IMR-90 (cell line): ENCODE measurements at regions not wholly inside any gene's neighbourhood (a gene's known extent, or its start where the extent isn't known, plus 50 kb on each side); places are given as distances from the start of the nearest gene placed in this dataset.

Source experiments
- ATAC-seq: fragments of 200-7000 bp; cut with Tn5 transposase; 2 replicates; pipeline ENCODE4 v1.9.1; 2020; ENCODE audit warnings: low read depth, mild to moderate bottlenecking, moderate library complexity
- BruUV-seq: library from RNA; stranded (reverse); fragments of 400-500 nt; replicated peaks from 2 replicates; lab custom pipeline; 2021; lab: Mats Ljungman, UMichigan
- CTCF ChIA-PET: fragments of 300-600 bp; formaldehyde crosslinking; extraction: SDS; loops from one replicate; lab custom pipeline; 2021; ENCODE audit warnings: antibody characterized with exemption; lab: Yijun Ruan, JAX
- POLR2A ChIA-PET: fragments of 300-600 bp; sonication (Branson Sonifier 250); formaldehyde crosslinking; loops from one replicate; lab custom pipeline; 2022; ENCODE audit warnings: antibody characterized with exemption; ENCODE audit not compliant: unreplicated experiment; lab: Charles Lee
- DNase-seq: peaks from one replicate; pipeline ENCODE4 v3.0.0; 2013
- H2AFZ ChIP-seq: replicated peaks from 2 replicates; pipeline ENCODE3; 2013; ENCODE audit warnings: low read length, mild to moderate bottlenecking; ENCODE audit not compliant: poor library complexity
- H2AK5ac ChIP-seq: 2 replicates; pipeline ENCODE4 v1.6.1; 2013; ENCODE audit warnings: low read depth, low read length, inconsistent platforms
- H2AK9ac ChIP-seq: replicated peaks from 2 replicates; pipeline ENCODE3; 2013; ENCODE audit warnings: mild to moderate bottlenecking, low read depth, low read length, moderate library complexity; ENCODE audit not compliant: poor library complexity
- H2BK120ac ChIP-seq: 2 replicates; pipeline ENCODE4 v1.6.1; 2013; ENCODE audit warnings: low read depth, low read length, inconsistent platforms
- H2BK15ac ChIP-seq: 3 replicates; pipeline ENCODE4 v1.6.1; 2013; ENCODE audit warnings: low read depth, low read length, inconsistent platforms
- H2BK20ac ChIP-seq: 2 replicates; pipeline ENCODE4 v1.6.1; 2013; ENCODE audit warnings: low read depth, mild to moderate bottlenecking, inconsistent platforms, low read length, moderate library complexity
- H2BK5ac ChIP-seq: 2 replicates; pipeline ENCODE4 v1.6.1; 2013; ENCODE audit warnings: mild to moderate bottlenecking, low read depth, low read length, inconsistent platforms; ENCODE audit not compliant: poor library complexity, severe bottlenecking
- H3K14ac ChIP-seq: replicated peaks from 2 replicates; pipeline ENCODE4 v1.6.1; 2013; ENCODE audit warnings: low read depth, low read length, inconsistent platforms
- H3K18ac ChIP-seq: 2 replicates; pipeline ENCODE4 v1.6.1; 2013; ENCODE audit warnings: low read depth, low read length, control low read depth
- H3K23ac ChIP-seq: 2 replicates; pipeline ENCODE4 v1.6.1; 2013; ENCODE audit warnings: low read depth, low read length, inconsistent platforms
- H3K27ac ChIP-seq: 2 replicates; pipeline ENCODE4 v1.5.1; 2013; ENCODE audit warnings: mild to moderate bottlenecking, control low read depth, low read length; ENCODE audit not compliant: insufficient read depth
- H3K27me3 ChIP-seq: 2 replicates; pipeline ENCODE4 v1.6.1; 2013; ENCODE audit warnings: low read length; ENCODE audit not compliant: control insufficient read depth, insufficient read depth
- H3K36me3 ChIP-seq: 2 replicates; pipeline ENCODE4 v1.6.1; 2013; ENCODE audit warnings: low read length, mixed read lengths; ENCODE audit not compliant: control insufficient read depth, insufficient read depth
- H3K4ac ChIP-seq: 2 replicates; pipeline ENCODE4 v1.6.1; 2013; ENCODE audit warnings: low read depth, low read length, inconsistent platforms
- H3K4me1 ChIP-seq: 2 replicates; pipeline ENCODE4 v1.6.1; 2013; ENCODE audit warnings: low read length, mixed read lengths; ENCODE audit not compliant: control insufficient read depth, insufficient read depth
- H3K4me2 ChIP-seq: 2 replicates; pipeline ENCODE4 v1.6.1; 2013; ENCODE audit warnings: low read depth, mild to moderate bottlenecking, control low read depth, low read length, moderate library complexity
- H3K4me3 ChIP-seq: 2 replicates; pipeline ENCODE4 v1.5.1; 2013; ENCODE audit warnings: low read depth, mild to moderate bottlenecking, control low read depth, low read length, moderate library complexity; ENCODE audit not compliant: insufficient read depth
- H3K56ac ChIP-seq: 2 replicates; pipeline ENCODE4 v1.6.1; 2013; ENCODE audit warnings: low read length, inconsistent platforms; ENCODE audit not compliant: insufficient read depth; ENCODE audit errors: extremely low read depth
- H3K79me1 ChIP-seq, 2 experiments: 2 replicates each; pipeline ENCODE4 v1.6.1; 2013; ENCODE audit warnings: low read length in 2 of 2, inconsistent platforms in 1 of 2, low read depth in 1 of 2
- H3K9ac ChIP-seq: 2 replicates; pipeline ENCODE4 v1.6.1; 2013; ENCODE audit warnings: low read depth, low read length, control low read depth
- H3K9me1 ChIP-seq: 2 replicates; pipeline ENCODE4 v1.6.1; 2013; ENCODE audit warnings: low read length, inconsistent platforms; ENCODE audit not compliant: insufficient read depth
- H3K9me3 ChIP-seq: 2 replicates; pipeline ENCODE4 v1.6.1; 2013; ENCODE audit warnings: low read length; ENCODE audit not compliant: control insufficient read depth, insufficient read depth
- H4K20me1 ChIP-seq: 2 replicates; pipeline ENCODE4 v1.6.1; 2013; ENCODE audit warnings: low read length, inconsistent platforms; ENCODE audit not compliant: insufficient read depth
- H4K5ac ChIP-seq: 2 replicates; pipeline ENCODE4 v1.6.1; 2013; ENCODE audit warnings: mild to moderate bottlenecking, low read depth, low read length, control low read depth
- H4K8ac ChIP-seq, 2 experiments: 2 replicates each; pipeline ENCODE4 v1.6.1; 2013; ENCODE audit warnings: low read depth in 2 of 2, low read length in 2 of 2, control low read depth in 1 of 2, inconsistent platforms in 1 of 2
- H4K91ac ChIP-seq: 2 replicates; pipeline ENCODE4 v1.6.1; 2013; ENCODE audit warnings: low read depth, low read length, inconsistent platforms; ENCODE audit not compliant: insufficient read depth
- BHLHE40 ChIP-seq: fragments of 150-350 bp; IDR thresholded peaks from 2 replicates; pipeline ENCODE4 v1.6.1; 2016; ENCODE audit warnings: mild to moderate bottlenecking, low read depth, low read length
- CEBPB ChIP-seq: IDR thresholded peaks from 2 replicates; pipeline ENCODE4 v1.6.1; 2012; ENCODE audit warnings: low read depth, low read length, improper control_type of control experiment
- CHD1 ChIP-seq: IDR thresholded peaks from 2 replicates; pipeline ENCODE4 v1.6.1; 2012; ENCODE audit warnings: low read depth, low read length, improper control_type of control experiment
- CTCF ChIP-seq: conservative IDR thresholded peaks from 2 replicates; pipeline ENCODE4 v1.5.1; 2012; ENCODE audit warnings: mild to moderate bottlenecking, low read depth, low read length, improper control_type of control experiment
- ELK1 ChIP-seq: fragments of 150-350 bp; IDR thresholded peaks from 2 replicates; pipeline ENCODE4 v1.6.1; 2016; ENCODE audit warnings: low read depth, mild to moderate bottlenecking, low read length, moderate library complexity, borderline replicate concordance
- FOS ChIP-seq: fragments of 150-350 bp; IDR thresholded peaks from 2 replicates; pipeline ENCODE4 v1.6.1; 2016; ENCODE audit warnings: low read depth, low read length
- MAFK ChIP-seq: IDR thresholded peaks from 2 replicates; pipeline ENCODE4 v1.6.1; 2012; ENCODE audit warnings: low read depth, low read length, improper control_type of control experiment
- MAZ ChIP-seq: IDR thresholded peaks from 2 replicates; pipeline ENCODE4 v1.6.1; 2012; ENCODE audit warnings: low read depth, mild to moderate bottlenecking, low read length, improper control_type of control experiment, moderate library complexity, borderline replicate concordance
- MXI1 ChIP-seq: IDR thresholded peaks from 2 replicates; pipeline ENCODE4 v1.6.1; 2012; ENCODE audit warnings: low read depth, mild to moderate bottlenecking, low read length, moderate library complexity, borderline replicate concordance
- NFE2L2 ChIP-seq: fragments of 150-350 bp; IDR thresholded peaks from 2 replicates; pipeline ENCODE4 v1.6.1; 2016; ENCODE audit warnings: low read depth, mild to moderate bottlenecking, low read length
- POLR2A ChIP-seq: IDR thresholded peaks from 2 replicates; pipeline ENCODE4 v1.6.1; 2012; ENCODE audit warnings: mild to moderate bottlenecking, low read depth, low read length
- RAD21 ChIP-seq: IDR thresholded peaks from 2 replicates; pipeline ENCODE4 v1.6.1; 2012; ENCODE audit warnings: low read length, improper control_type of control experiment
- RCOR1 ChIP-seq: IDR thresholded peaks from 2 replicates; pipeline ENCODE4 v1.6.1; 2012; ENCODE audit warnings: mild to moderate bottlenecking, low read length, improper control_type of control experiment; ENCODE audit not compliant: insufficient replicate concordance
- RFX5 ChIP-seq: IDR thresholded peaks from 2 replicates; pipeline ENCODE4 v1.8.0; 2012; ENCODE audit warnings: low read depth, mild to moderate bottlenecking, low read length, moderate library complexity
- SMC3 ChIP-seq: fragments of 150-350 bp; IDR thresholded peaks from 2 replicates; pipeline ENCODE4 v1.6.1; 2016; ENCODE audit warnings: low read depth, mild to moderate bottlenecking, antibody characterized with exemption, low read length, moderate library complexity
- USF2 ChIP-seq: fragments of 150-350 bp; IDR thresholded peaks from 2 replicates; pipeline ENCODE4 v1.6.1; 2017; ENCODE audit warnings: mild to moderate bottlenecking, antibody characterized with exemption, low read length, low read depth
- WGBS, 2 experiments: methylation state at CpG; one replicate each; pipeline versions ENCODE4 v1.1.5 to v1.1.7; 2013; ENCODE audit warnings: missing lambda C conversion rate in 2 of 2; ENCODE audit not compliant: insufficient read length in 1 of 2; ENCODE audit errors: extremely low coverage in 2 of 2; 5-methylcytosine and 5-hydroxymethylcytosine counted together
- dilution Hi-C: fragments of 300-500 bp; cut with HindIII; formaldehyde crosslinking; loops from one replicate; pipeline ENCODE4 v1.14.3; 2018; ENCODE audit warnings: low sequenced_read_pairs; ENCODE audit not compliant: unreplicated experiment
- in situ Hi-C: fragments of 300-500 bp; cut with MboI; formaldehyde crosslinking; loops from 3 replicates; pipeline ENCODE4 v1.14.3; 2019; ENCODE audit warnings: low sequenced_read_pairs, inconsistent platforms, mixed read lengths
- intact Hi-C: fragments of 100-400 bp; cut with micrococcal nuclease; formaldehyde crosslinking; loops from 2 replicates; pipeline ENCODE4 v1.10.0; 2022

- no peak overlapping the region for H2AFZ ChIP-seq
- no peak overlapping the region for H3K56ac ChIP-seq
- TF ChIP-seq ELK1 (no peak), FOS (no peak), MAFK (no peak), CHD1 (no peak), RCOR1 (no peak), RAD21 (no peak), RFX5 (no peak), POLR2A (no peak), NFE2L2 (no peak), CEBPB (no peak), CTCF (no peak), MAZ (no peak), USF2 (no peak), MXI1 (no peak), SMC3 (no peak), BHLHE40 (no peak)
- no peak overlapping the region for H3K23ac ChIP-seq
- in situ Hi-C loops, result no loop called here
- ATAC-seq (no peak), DNase-seq (no peak)
- H2AK5ac ChIP-seq, result no peak overlapping the region
- H4K5ac ChIP-seq, result no peak overlapping the region
- no TSS peak for BruUV-seq
- H2BK20ac ChIP-seq, result no peak overlapping the region
- CTCF ChIA-PET, result no interaction called here
- intact Hi-C loops, result no loop called here
- H3K79me1 ChIP-seq, result no peaks in the 10 kb centered on the region
- no peak overlapping the region for H3K18ac ChIP-seq
- H2BK5ac ChIP-seq, result no peak overlapping the region
- no peaks in the 10 kb centered on the region for H3K9me1 ChIP-seq
- no peak overlapping the region for H3K9ac ChIP-seq
- H4K91ac ChIP-seq, result no peak overlapping the region
- no peak overlapping the region for H3K27ac ChIP-seq
- no peaks in the 10 kb centered on the region for H3K9me3 ChIP-seq
- no CpG with 5 or more reads among the region's 10 CpGs for WGBS, 2 experiments
- dilution Hi-C loops, result no loop called here
- peaks cover 16% of the 10 kb centered on the region for H3K27me3 ChIP-seq
- H3K4ac ChIP-seq, result no peak overlapping the region
- H3K4me1 ChIP-seq, result no peaks in the 10 kb centered on the region
- no peak overlapping the region for H2BK120ac ChIP-seq
- H2BK15ac ChIP-seq, result no peak overlapping the region
- H4K8ac ChIP-seq, result no peak overlapping the region
- H3K4me2 ChIP-seq, result no peak overlapping the region
- H3K36me3 ChIP-seq, result no peaks in the 10 kb centered on the region
- H3K14ac ChIP-seq, result no peak overlapping the region
- H2AK9ac ChIP-seq, result no peak overlapping the region
- H3K4me3 ChIP-seq, result no peak overlapping the region
- POLR2A ChIA-PET, result no interaction called here
- H4K20me1 ChIP-seq, result no peaks in the 10 kb centered on the region
Observed at GRCh38 chr7:27423821-27424220, 181.2 kb downstream of the EVX1 start.
